ENCODE measurements at regions not wholly inside any gene's neighbourhood (a gene's known extent, or its start where the extent isn't known, plus 50 kb on each side); places are given as distances from the start of the nearest gene placed in this dataset.

GRCh38 chr2:129896226-129897100, 83.0 kb upstream of the RAB6C start:
- H3K4me3 ChIP-seq (ENCODE audit: low read depth, low read length), result no peak overlapping the region

DNA sequence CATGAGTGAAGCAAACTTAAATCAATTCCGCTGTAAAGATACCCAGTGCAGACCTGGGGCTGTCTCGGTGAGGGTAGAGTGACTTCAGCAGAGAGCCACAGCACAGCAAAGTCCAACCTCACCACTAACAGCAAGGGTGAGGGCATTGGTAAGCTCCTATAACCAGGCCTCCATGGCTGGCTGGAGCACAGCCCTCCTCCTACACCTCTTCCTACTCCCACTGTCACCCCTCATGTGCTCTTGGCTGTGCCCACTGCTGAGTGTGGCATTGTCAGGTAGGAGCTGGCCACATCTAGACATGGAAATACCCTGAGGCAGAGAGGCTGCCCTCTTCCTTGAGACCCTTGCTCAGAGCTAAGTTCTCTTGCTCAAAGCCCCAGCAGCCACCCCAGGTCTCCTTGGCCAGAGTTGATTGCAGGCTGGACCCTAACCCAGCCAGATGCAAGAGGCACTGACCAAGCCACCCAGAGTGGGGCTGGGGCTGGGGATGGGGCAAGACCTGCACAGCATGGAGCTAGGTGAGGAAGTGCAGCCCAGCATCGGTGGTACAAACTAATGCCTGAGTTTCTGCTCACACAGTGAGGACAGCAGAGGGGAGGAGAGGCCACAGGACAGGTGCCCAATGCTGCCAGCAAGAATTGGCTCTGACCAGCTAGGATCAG, 77.6 kb upstream of the RAB6C start:
- H3K4me3 ChIP-seq (ENCODE audit: low read depth, low read length), result no peak overlapping the region

DNA sequence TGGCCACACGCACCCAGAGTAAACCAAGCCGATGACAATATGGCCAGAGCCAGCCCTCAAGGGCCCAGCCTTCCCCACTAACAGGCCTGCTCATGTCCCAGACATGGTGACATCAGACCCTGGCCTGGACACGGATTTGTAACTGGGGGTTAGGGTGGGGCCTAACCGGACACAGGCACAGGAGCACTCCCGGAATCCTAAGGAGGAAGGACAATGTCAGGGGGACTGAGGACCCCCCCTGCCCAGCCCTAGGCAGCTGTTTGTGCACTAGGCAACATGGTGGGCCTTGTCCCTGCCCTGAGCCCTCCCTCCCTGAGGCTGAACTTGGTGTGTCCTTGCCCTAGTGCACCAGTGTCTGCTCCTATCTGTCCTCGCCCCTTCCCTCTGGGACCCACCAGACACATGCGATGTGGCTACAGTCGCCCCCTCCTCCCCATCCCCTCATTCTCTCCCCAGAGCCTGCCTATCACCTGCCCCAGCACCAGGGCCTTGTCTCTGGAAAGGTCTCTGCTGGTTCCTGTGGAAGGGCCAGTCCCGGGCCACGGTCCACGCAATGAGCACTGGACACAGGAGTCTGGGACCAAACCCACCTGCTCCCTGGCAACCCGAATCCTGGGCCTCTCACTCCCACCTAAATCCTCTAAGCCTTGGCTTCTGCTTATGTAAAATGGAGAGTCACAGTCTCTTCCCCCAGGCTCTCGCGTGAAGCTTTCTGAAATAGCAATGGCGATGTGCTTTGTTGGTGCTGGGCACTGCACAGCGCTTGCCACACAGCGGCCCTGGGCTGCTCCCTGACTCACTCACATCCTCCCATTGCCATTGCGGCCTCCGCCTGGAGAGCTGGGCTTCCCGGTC, 76.5 kb upstream of the RAB6C start:
- H3K4me3 ChIP-seq (ENCODE audit: low read depth, low read length), result no peak overlapping the region

DNA sequence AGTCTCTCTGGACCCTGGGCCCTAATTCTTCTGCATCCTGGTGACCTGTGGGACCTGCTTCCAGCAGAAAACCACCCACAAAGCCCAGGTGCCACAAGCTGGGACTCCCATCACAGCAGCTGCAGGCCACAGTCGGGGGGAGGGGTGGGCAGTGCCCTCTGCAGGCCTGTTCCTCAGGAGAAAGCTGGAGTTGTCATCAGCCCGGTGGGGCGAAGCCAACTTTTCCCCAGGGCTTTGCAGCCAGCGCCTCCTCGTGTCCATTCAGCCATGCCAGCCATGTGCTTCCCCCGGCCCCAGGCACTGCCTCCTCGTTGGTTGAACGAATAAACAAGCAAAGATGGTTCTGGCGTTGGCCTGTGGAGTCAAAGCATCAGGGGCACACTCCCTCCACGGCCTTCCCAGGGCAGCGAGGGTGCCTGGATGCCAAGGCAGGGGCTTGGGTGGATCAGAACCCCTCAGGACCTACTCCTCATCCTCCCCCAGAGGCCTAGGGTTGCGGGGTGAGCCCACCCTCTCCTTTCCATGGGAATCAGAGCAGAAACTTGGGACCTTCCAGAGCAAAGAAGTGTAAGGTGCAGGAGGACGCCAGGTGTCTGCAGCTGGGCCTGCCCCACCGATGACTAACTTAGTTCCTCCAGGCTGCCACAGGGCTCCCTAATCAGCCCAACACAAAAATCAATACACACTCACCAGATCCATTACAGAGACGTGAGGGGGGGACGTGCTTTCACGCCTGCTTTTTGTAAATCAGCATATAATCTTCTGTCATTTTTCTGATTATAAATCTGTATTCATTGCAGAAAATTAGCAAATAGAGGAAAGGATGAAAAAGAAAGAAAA, 75.7 kb upstream of the RAB6C start:
- H3K4me3 ChIP-seq (ENCODE audit: low read depth, low read length), result no peak overlapping the region

- no peak overlapping the region for H3K4me3 ChIP-seq (ENCODE audit: low read depth, low read length)
These were observed 74.7 kb upstream of the RAB6C start for GRCh38 chr2:129904532-129905446.

- H3K4me3 ChIP-seq (ENCODE audit: low read depth, low read length), result no peak overlapping the region
These were observed 73.8 kb upstream of the RAB6C start for GRCh38 chr2:129905664-129906081.

- no peak overlapping the region for H3K4me3 ChIP-seq (ENCODE audit: low read depth, low read length)
These were observed 73.2 kb upstream of the RAB6C start for GRCh38 chr2:129906139-129906860.

GRCh38 chr2:129906861-129907235, 72.6 kb upstream of the RAB6C start:
- no peak overlapping the region for H3K4me3 ChIP-seq (ENCODE audit: low read depth, low read length)

- no peak overlapping the region for H3K4me3 ChIP-seq (ENCODE audit: low read depth, low read length)
These were observed 72.0 kb upstream of the RAB6C start for GRCh38 chr2:129907256-129907998.

GRCh38 chr2:129908721-129909373, 70.6 kb upstream of the RAB6C start:
- no peak overlapping the region for H3K4me3 ChIP-seq (ENCODE audit: low read depth, low read length)

DNA sequence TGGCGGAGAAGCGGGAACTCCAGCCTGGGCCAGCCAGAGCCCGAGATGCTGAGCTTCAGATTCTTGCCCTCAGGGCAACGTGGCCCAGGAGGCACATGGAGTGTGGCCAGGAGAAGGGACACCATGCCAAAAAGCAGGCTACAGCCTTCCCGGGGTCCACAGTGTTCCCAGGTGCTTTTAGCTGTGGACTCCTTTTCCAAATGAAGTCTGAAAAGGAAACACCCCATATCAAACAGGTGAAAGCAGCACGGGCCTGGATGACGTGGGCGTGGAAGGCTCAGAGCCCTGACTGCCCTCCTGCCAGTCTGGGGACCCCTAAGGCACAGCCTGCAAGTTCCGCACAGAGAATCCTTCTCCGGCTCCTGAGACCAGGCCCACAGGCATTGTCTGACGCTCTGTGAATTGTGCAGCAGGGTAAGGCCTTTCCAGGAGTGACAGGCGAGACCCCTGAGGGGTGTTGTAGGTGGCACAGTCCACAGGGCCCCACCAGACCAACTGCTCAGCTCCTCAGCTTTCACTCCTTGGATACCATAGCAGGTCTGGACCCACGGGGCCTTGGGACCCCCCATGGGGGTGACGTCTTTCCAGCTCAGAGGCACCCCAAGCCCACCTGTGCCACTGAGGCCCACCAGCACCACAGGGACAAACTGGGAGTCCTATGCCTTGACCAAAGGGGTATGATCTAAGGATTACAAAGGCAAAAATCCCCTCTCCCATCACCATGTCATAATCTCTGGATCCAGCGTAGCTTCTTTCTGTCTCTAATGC, 69.6 kb upstream of the RAB6C start:
- no peak overlapping the region for H3K4me3 ChIP-seq (ENCODE audit: low read depth, low read length)

DNA sequence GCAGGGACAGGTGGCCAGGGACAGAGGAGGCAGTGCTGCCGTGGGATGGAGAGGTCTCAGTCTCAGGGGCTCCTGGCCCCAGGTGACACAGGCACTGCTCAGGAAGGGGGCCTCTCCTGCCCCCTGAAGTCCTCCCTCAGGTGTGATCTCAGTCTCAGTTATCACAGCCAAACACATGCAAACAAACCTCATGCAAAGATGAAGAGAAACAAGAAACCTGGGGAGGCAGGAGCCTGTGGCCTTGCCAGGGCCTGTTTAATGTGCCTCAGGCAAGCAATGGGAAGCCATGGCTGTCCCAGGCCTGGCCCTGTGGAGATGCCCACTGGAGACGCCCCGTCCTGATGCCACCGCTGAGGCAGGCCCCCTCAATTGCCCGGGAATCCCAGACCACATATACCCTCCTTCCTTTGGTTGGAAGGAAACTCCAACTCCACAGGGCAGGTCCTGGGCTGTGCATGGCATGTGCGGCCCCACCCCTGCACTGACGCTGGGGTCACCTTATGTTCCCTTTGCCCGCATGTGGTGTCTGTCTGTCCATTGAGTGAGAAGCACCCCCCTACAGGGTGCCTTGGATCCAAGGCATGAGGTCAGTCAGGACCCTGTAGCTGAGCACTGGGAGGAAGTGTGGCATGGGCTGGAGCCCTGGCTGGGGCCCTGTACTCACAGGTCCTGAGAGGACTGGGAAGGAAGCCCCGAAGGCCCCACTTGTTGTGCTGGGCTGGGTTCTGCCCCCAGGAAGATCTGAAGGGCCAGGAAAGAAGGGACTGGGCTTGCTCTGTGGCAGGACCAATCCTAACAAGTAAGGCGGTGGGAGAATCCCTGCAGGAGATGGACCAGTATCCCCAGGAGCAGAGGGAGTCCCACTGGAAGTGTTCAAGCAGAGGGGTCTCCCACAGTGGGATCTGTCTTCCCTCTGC, 68.8 kb upstream of the RAB6C start:
- no peak overlapping the region for H3K4me3 ChIP-seq (ENCODE audit: low read depth, low read length)

GRCh38 chr2:129911363-129912065, 68.0 kb upstream of the RAB6C start:
- no peak overlapping the region for H3K4me3 ChIP-seq (ENCODE audit: low read depth, low read length)

DNA sequence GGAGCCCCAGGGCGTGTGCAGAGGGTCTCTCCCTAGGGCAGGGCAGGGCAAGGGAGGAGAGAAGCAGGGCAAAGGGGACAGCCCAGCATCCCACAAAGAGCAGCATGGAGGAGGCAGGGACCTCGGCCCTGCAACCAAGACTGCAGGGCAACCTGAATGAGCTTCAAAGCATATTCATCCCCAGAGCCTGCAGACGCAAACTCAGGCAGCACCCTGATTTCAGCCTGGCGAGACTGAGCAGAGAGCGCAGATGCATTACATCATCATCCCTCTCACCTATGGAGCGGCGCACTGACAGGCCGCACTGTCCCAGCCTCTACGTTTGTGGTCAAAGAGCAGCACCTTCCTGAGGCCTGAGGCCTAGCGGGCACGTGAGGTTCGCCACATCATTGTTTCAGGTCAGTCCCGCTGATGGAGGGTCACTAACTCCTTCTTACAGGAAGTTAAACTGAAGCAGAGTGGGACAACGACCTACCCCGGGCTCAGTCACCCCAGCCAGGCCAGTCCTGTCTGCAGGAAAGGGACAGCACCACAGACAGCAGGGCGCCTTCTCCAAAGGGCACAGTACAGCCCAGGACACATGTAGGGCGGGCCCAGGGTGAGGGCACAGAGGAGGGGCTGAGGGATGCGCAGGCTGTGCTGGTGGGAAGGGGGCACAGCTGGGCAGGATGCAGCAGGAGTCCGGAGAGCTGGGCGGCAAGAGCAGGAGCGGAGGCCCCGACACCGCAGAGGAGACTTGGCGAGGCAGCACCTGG, 67.2 kb upstream of the RAB6C start:
- H3K4me3 ChIP-seq (ENCODE audit: low read depth, low read length), result no peak overlapping the region

All from iPS-11a (cell line).